ENCODE measurements at regions not wholly inside any gene's neighbourhood (a gene's known extent, or its start where the extent isn't known, plus 50 kb on each side); places are given as distances from the start of the nearest gene placed in this dataset.

DNA sequence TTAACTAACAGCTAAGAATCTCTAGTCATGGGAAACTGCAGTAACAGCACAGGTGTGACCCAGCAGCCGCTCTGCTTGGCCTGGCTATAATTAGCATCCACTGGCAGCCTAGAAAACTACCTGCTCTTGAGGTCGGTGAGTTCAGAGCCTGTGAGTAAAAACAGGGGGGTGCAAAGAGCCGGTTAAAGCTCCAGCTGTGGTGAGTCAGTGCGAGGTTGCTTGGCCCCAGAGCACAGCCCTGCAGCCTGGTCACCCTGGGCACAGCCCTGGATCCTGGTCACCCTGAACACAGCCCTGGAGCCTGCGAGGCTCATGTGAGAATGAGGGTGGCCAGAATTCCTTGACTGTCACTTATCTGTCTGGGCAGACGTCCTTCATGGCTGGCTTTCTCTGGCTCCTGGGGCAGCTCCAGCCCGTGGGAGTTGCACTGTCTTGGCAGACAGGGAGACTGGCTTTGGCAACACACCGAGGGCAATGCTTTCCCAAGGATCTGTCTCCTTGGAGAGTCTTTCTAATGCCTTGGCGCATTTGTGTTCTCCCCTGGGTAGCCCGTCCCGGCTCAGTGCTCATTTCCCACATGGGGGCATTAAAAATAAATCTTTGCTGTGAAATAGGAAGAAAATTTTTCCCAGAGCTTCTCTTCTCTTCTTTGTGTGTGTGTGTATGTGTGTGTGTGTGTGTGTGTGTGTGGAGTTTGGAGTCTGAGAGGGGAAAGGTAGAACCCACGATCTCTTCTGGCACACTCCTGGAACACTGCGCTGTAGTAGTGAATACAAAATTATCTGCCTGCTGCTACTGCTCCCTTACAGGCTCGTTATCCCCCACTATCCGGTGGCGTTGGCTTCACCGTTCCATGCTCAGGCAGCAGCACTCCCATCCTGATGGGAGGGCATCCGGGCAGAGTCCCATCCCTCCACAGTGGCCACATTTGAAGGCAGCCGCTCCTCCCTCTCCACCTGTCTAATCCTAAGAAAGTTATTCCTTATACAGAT lies 250.2 kb upstream of the MEX3C start:
- no peak for TF ChIP-seq POLR2A (IDR thresholded peaks at IDR 0.05; ENCODE audit: low read length)
- TF ChIP-seq GATA1 (IDR thresholded peaks at IDR 0.05; ENCODE audit: low read depth, low read length), result no peak
